ENCODE measurements at regions not wholly inside any gene's neighbourhood (a gene's known extent, or its start where the extent isn't known, plus 50 kb on each side); places are given as distances from the start of the nearest gene placed in this dataset.

- TF ChIP-seq ELF4 (IDR thresholded peaks at IDR 0.05) = no peak
- no peak for TF ChIP-seq BHLHE40 (IDR thresholded peaks at IDR 0.05; ENCODE audit: borderline replicate concordance)
- no peak for TF ChIP-seq HDGF (IDR thresholded peaks at IDR 0.05; ENCODE audit: borderline replicate concordance)
- TF ChIP-seq L3MBTL2 (conservative IDR thresholded peaks at IDR 0.05) = no peak
- TF ChIP-seq ARNT (IDR thresholded peaks at IDR 0.05) = no peak
- TF ChIP-seq FOXM1 (IDR thresholded peaks at IDR 0.05; ENCODE audit: borderline replicate concordance) = no peak
- no peak for TF ChIP-seq SUZ12 (IDR thresholded peaks at IDR 0.05)
Observed at GRCh38 chr2:117523711-117524238, 290.7 kb upstream of the DDX18 start.

Data from HEK293T (cell line).